ENCODE measurements at regions not wholly inside any gene's neighbourhood (a gene's known extent, or its start where the extent isn't known, plus 50 kb on each side); places are given as distances from the start of the nearest gene placed in this dataset.
"Not testable (repeated sequence)": the region's sequence is repeated elsewhere in the genome, so short reads cannot be mapped to it uniquely, and the experiment has no call there.

DNA sequence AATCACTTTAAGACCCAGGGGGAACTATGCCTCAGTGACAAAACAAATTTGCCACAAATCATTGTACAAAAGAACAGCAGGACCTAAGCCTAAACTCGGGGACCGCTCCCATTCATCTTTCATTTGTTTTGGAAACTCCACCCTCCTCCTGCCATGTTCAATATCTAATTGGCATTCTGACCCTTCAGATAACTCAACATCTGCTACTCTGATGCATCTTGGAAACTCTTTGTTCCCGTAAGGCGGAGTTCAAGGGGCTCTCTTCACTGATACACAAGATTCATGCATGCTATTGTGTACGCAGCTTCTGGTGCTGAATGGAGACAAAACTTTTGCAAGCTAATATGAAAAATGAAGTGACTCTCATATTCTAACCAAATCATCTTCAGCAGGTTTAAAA is 187.6 kb downstream of the ZFP64 start:
- H3K27me3 ChIP-seq: no peaks in the 10 kb centered on the region
- intact Hi-C loops (cut with DNase I; ENCODE audit: low total_unique reads): no loop called here
- no peaks in the 10 kb centered on the region for H3K36me3 ChIP-seq
- no peak overlapping the region for H3K27ac ChIP-seq
- no peak for DNase-seq
- no peak for TF ChIP-seq CTCF (IDR thresholded peaks at IDR 0.05)
- H3K4me1 ChIP-seq: no peaks in the 10 kb centered on the region
- no peaks in the 10 kb centered on the region for H3K9me3 ChIP-seq
- no peak overlapping the region for H3K4me3 ChIP-seq

DNA sequence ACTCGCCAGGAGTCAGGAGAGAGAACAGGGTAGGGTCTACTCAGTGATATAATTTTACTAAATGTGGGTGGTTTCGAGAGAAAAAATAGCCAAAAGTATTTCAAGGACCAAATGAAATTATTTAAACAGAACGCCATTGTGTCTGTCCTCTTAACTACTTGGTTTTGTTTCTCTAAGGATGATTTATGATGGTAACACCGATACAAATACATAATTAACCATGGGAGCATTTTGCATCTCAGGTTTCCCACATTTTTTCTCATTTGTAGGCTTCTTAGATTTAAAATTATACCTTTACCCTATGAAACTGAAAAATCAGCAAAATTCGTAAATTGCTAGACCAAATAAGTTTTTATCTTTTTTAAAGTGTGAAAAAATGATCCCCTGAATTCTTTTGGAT is 188.2 kb downstream of the ZFP64 start:
- no peaks in the 10 kb centered on the region for H3K9me3 ChIP-seq
- no peak for TF ChIP-seq CTCF (IDR thresholded peaks at IDR 0.05)
- H3K36me3 ChIP-seq: no peaks in the 10 kb centered on the region
- no peaks in the 10 kb centered on the region for H3K4me1 ChIP-seq
- no peaks in the 10 kb centered on the region for H3K27me3 ChIP-seq
- H3K27ac ChIP-seq: no peak overlapping the region
- intact Hi-C loops (cut with DNase I; ENCODE audit: low total_unique reads): no loop called here
- DNase-seq: no peak
- no peak overlapping the region for H3K4me3 ChIP-seq

DNA sequence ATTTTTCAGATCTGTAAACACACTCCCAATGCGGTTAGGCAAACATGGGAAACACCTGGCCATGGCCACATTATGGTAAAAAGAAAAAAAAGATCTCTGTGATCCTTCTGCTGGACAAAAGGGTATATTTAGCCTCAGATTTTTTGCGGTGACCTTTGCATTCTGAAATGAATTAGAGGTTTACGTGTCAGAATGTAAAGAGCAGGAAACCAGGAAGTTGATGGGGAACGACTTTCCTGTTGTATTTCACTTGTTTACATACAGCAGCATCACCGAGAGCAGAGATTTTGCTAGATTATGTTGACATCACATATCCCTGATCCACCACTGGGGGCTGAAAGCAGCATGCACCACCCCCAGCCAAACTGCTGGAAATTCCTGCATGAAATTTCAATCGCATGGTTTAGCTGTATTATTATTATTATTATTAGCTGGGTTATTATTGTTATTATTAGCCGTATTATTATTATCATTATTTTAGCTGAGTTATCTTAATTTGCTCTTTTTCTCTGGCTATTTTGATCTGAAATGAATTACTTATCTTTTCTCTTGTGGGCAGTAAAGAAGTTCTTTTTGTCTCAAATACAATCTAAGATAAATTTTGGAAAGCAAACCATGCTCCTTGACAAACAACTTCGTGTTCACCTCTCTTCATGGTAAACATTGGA is 189.4 kb downstream of the ZFP64 start:
- H3K4me1 ChIP-seq: no peaks in the 10 kb centered on the region
- no peak overlapping the region for H3K27ac ChIP-seq
- no peak for DNase-seq
- no peak overlapping the region for H3K4me3 ChIP-seq
- H3K9me3 ChIP-seq: no peaks in the 10 kb centered on the region
- no peaks in the 10 kb centered on the region for H3K27me3 ChIP-seq
- intact Hi-C loops (cut with DNase I; ENCODE audit: low total_unique reads): no loop called here
- TF ChIP-seq CTCF (IDR thresholded peaks at IDR 0.05): no peak
- H3K36me3 ChIP-seq: no peaks in the 10 kb centered on the region

- intact Hi-C loops (cut with DNase I; ENCODE audit: low total_unique reads); H3K27me3 ChIP-seq; H3K4me3 ChIP-seq; H3K36me3 ChIP-seq; DNase-seq; H3K9me3 ChIP-seq; H3K27ac ChIP-seq; H3K4me1 ChIP-seq: not testable (repeated sequence)
Measured at GRCh38 chr20:51997281-51997936, 194.2 kb downstream of the ZFP64 start.

DNA sequence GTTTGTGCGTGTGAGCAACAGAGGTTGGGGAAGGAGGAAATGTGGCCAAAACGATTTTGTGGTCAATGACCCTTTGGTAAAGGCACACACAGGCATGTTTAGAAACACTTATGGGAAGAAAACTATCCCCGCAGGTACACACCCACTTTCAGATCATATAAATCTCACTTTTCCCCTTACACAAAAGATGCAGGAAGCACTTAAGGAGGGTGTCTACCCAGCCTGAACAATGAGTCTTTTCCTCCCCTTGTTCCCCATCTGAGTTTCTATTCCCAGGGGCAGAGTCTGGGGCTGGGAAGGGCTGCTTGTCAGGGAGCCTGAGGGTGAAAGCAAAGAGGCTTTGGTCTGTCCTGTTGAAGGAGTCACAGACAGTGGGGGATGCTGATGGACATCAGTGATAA is 193.2 kb upstream of the SALL4 start:
- no peak overlapping the region for H3K27ac ChIP-seq
- no peak for DNase-seq
- no peak overlapping the region for H3K4me3 ChIP-seq
- H3K27me3 ChIP-seq: no peaks in the 10 kb centered on the region
- no peaks in the 10 kb centered on the region for H3K36me3 ChIP-seq
- no peaks in the 10 kb centered on the region for H3K9me3 ChIP-seq
- intact Hi-C loops (cut with DNase I; ENCODE audit: low total_unique reads): no loop called here
- no peaks in the 10 kb centered on the region for H3K4me1 ChIP-seq
- TF ChIP-seq CTCF (IDR thresholded peaks at IDR 0.05): no peak

DNA sequence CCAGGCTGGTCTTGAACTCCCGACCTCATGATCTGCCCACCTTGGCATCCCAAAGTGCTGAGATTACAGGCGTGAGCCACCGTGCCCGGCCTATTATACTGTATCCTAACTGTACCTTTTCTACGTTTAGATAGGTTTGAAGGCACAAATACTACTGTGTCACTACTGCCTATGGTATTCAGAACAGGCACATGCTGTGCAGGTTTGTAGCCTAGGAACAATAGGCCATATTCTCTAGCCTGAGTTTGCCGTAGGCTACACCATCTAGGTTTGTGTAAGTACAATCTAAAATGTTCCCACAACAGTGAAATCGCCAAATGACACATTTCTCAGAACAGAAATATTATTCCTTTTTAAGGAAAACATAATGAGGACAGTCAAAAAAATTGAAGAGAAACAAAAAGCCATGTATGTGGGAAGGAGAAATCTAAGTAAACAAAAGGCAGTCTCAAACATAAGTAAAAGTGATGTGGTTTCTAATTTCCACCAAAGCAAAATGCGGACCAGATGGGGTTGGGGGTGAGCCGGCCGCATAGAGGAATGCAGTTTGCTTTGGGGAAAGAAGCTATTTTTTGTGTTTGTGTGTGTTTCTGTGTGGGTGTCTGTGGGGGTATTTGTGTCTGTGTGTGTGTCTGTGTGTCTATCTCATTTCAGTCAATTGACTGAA is 192.6 kb upstream of the SALL4 start:
- Histone ChIP-seq H3K4me3 (no peak overlapping the region), H3K36me3 (no peaks in the 10 kb centered on the region), H3K9me3 (no peaks in the 10 kb centered on the region), H3K27ac (no peak overlapping the region), H3K4me1 (no peaks in the 10 kb centered on the region), H3K27me3 (no peaks in the 10 kb centered on the region)
- no peak for TF ChIP-seq CTCF (IDR thresholded peaks at IDR 0.05)
- no peak for DNase-seq
- intact Hi-C loops (cut with DNase I; ENCODE audit: low total_unique reads): no loop called here
